A204.1 (cell line): ENCODE measurements at regions not wholly inside any gene's neighbourhood (a gene's known extent, or its start where the extent isn't known, plus 50 kb on each side); places are given as distances from the start of the nearest gene placed in this dataset.

ENCODE experiments used
- FAIRE-seq: peaks from 2 replicates; lab custom pipeline; 2012; peaks lifted over from hg19 to GRCh38; lab: Jason Lieb, UNC

DNA sequence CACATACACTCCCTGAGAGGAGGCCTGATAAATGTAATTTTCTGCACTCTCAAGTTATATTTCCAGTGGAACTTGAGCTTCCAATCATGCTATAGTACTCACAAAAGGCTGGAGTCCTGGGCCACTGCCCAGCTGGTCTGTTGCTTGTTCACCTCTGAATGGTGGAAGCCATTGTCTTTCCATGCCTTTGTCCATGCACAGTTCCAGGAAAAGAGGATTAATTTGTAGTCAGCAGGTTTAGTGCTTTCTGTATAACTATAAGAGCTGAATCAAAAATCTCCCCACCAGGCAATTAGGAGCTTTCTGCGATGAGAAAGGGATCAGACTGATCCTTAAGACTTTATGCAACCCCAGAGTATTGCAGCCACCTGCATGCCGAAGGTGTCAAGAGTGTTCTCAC lies 195.4 kb upstream of the PGRMC2 start:
- FAIRE-seq, result no peak

DNA sequence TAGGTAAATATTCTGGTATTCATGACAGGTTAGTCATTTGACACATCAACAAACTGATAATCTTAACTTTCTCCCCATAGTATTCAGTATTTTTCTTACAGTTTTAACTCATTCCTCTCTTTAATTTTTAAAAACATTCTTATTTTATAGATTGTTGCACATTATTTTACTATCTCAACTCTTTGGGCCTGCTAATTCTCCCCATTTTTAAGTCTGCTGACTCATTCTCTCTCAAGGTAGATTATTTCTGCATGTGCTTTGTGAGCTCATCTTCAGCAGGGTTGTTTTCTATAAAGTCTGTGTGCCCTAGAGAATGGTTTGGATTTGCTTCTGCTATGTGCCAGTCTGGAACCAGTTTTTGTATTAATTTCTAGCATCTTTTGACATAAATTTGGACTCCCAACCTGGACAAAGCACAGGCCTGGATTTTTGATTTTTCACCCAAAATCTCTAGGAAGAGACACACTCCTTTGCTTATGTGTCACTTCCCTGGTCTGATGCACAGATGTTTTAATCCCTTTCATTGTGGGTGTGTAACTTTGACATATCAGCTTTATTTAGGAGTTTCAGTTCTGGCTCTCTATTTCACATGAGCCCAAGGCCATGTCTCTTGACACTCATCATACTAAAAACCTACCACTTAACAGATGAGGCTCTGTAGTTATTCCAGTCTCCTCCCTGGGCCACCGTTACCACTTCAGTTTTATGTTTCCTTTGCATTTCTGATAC lies 194.3 kb upstream of the PGRMC2 start:
- no peak for FAIRE-seq

- no peak for FAIRE-seq
Measured at GRCh38 chr4:128480945-128481344, 193.3 kb upstream of the PGRMC2 start.

DNA sequence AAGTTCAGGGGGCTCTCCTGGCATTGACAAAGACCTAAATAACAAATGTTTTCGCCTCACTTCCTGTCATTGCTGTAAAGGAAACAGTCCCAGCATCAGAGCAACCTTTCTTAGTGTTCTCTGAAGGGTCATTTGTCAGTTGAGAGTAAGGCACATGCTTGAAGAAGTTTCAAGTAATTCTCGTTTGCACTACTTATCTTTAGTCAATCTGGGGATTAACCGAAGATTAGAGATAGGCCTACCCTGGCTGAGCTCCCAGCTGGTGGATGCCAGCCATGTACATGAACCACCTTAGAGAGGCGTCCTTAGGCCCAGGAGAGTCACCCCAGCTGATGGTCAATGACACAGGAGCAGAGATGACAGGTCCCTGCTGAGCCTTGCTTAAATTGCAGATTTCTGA lies 189.9 kb upstream of the PGRMC2 start:
- no peak for FAIRE-seq

- no peak for FAIRE-seq
Measured at GRCh38 chr4:128475597-128475996, 188.0 kb upstream of the PGRMC2 start.

GRCh38 chr4:128471576-128471975 lies 184.0 kb upstream of the PGRMC2 start:
- no peak for FAIRE-seq

DNA sequence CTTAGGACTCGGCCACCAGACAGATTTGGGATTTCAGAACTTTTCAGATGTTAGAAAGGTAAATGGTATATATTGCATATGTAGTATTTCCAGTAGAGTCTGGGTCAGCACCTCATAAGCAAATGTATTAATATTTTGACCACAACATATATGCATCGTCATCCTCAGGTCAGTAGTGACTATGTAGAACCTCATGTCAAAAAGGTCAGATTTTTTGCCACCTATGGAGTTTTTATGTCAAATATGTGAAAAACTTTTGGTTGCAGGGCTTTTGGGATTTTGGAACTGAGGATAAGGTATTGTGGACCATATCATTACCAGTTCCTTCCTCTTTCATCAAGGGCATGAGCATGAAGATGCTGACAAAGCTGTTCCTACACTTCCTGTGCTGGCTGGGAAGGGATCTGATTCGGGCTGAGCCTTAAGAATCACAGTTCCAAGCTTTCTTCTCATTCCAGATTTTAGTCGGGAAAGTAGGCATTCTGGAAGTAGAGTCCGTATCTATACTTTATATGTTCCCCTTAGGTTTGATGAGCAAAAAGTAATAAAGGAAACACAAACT lies 183.0 kb upstream of the PGRMC2 start:
- FAIRE-seq, result no peak

DNA sequence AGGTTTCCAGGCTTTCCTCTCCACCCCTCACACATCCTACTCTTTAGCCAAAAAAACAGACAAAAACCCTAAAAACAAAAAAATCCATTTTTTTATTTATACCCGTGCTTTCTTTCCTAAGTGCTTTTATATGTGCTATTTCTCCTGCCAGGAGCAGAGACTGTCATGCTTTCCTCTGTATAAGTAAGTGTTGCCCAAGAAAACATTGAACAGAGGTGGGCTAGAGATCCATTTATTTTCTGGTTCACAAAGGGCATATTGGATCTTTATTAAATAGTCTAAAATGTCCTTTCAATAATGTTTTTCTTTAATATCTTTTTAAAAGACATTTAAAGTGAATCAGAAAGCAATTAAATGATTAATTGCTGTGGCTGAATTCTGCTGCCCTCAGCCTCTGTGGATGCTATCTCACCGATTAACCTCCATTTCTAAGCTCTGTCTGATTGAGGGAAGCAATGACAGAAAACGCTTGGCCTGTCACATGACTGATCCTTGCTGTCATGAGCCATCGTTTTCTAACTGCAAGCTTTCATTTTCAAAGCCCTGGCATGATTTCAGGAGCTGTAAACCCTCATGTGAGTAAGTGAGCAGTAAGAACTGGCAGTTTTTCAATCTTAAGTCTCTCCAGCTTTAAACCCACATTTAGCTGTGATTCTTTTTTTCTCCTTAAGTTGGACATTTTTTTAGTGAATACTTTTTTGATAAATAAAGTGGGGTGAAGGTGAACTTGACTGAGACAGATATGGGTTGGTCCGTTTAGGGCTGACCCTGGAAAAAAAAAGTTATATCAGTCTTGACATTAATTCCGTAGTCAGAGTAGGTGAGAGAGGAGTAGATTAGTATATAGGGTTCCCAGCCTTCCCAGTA lies 180.7 kb upstream of the PGRMC2 start:
- FAIRE-seq, result no peak

- no peak for FAIRE-seq
Measured at GRCh38 chr4:128465523-128465922, 177.9 kb upstream of the PGRMC2 start.

DNA sequence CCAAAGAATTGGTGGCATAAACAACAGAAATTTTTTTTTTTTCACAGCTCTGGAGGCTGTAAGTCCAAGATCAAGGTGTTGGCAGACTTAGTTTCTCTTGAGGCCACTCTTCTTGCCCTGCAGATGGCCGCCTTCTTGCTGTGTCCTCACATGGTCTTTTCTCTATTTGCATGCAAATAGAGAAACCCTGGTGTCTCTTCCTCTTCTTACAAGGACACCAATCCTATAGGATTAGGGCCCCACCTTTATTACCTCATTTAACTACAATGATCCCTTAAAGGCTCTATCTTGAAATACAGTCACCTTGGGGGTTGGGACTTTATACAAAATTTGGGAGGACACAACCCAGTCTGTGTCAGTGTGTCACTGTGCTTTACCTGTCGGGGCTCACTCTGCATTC lies 175.4 kb upstream of the PGRMC2 start:
- no peak for FAIRE-seq

DNA sequence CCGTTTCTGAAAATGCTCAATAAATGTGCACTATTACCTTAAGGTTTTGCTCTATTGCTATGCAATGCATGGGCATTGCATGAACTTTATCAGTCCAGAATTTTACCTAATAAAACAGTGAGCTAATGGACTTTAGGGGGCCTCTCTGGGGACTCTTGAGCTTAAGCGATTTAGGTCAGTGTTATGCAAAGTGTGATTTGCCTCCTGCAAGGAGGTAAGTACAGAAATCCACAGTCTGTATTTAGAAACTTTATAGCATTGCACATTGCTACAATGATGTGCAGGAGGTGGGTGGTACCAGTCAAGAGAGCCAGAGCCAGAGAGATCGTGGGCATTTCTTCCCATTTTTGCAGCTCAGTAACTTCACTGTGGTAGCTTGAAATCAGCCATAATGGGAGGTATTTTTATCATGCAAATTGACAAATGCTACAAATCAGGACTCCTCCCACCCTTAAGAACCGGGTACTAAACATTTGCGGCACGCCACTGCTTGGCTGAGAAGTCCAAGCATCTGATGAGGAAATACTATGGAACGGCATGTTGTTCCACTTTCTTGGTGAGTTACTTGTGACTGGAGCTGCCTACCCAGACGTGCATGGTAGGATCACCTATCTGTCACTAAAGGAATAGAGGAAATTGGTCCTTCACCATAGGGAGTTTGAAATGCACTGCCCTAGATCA lies 174.6 kb upstream of the PGRMC2 start:
- no peak for FAIRE-seq

- no peak for FAIRE-seq
Measured at GRCh38 chr4:128461291-128462102, 173.9 kb upstream of the PGRMC2 start.

- no peak for FAIRE-seq
Measured at GRCh38 chr4:128459547-128459946, 171.9 kb upstream of the PGRMC2 start.

DNA sequence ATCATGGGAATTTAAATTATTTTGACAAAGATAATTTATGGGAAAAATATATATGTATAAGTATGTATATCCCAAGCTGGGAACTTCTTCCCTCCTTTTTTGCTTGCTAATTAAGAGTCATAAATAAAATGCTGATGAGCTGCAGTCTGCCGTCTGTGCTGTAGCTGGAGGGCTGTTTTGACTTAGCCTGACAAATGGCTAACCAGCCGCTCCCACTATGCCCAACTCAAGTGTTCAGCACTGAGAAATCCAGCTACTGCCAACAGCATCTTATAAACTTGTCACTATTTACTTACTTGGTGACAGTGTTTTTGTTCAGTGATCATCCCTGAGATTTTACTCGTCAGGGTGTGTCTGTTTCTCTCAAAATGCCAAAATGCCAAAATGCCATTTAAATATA lies 171.2 kb upstream of the PGRMC2 start:
- FAIRE-seq, result no peak

GRCh38 chr4:128457726-128458125 lies 170.1 kb upstream of the PGRMC2 start:
- no peak for FAIRE-seq

- FAIRE-seq, result no peak
Measured at GRCh38 chr4:128456171-128456570, 168.6 kb upstream of the PGRMC2 start.

GRCh38 chr4:128455480-128455879 lies 167.9 kb upstream of the PGRMC2 start:
- FAIRE-seq, result no peak

GRCh38 chr4:128454881-128455280 lies 167.3 kb upstream of the PGRMC2 start:
- FAIRE-seq, result no peak

GRCh38 chr4:128454281-128454871 lies 166.8 kb upstream of the PGRMC2 start:
- no peak for FAIRE-seq

DNA sequence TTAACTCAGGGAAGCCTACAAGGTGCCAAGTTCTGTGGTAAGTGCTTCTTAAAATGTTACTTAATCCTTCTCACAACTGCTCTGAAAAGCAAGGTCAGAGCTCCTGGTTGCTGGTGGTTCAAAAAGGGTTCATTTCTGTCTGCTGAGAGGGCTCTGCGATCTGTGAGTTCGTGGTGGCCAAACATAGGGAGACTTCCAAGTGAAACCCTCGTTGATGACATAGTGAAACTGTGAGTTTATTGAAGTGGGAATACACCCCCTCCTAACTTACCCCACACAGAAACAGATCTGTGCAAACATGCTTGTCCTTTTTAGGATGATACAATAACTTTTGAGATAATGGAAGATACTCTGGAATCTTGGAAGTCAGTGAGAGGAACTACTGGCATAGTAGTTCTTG lies 164.8 kb upstream of the PGRMC2 start:
- FAIRE-seq, result no peak

GRCh38 chr4:128451270-128451905 lies 163.8 kb upstream of the PGRMC2 start:
- no peak for FAIRE-seq
